Astrocyte (in vitro differentiated cells and primary cell): ENCODE measurements at regions not wholly inside any gene's neighbourhood (a gene's known extent, or its start where the extent isn't known, plus 50 kb on each side); places are given as distances from the start of the nearest gene placed in this dataset.

Experiments used
- EZH2 ChIP-seq: IDR thresholded peaks from 2 replicates; pipeline ENCODE4 v1.6.1; 2012; ENCODE audit warnings: mild to moderate bottlenecking, low read length, inconsistent platforms; ENCODE audit not compliant: insufficient read depth
- TF ChIP-seq, protein P1 (sequence below): IDR thresholded peaks from 2 replicates; pipeline ENCODE4 v1.5.1; 2011; ENCODE audit warnings: low read depth, mild to moderate bottlenecking, inconsistent platforms, low read length, moderate library complexity; ENCODE audit not compliant: insufficient read depth

DNA sequence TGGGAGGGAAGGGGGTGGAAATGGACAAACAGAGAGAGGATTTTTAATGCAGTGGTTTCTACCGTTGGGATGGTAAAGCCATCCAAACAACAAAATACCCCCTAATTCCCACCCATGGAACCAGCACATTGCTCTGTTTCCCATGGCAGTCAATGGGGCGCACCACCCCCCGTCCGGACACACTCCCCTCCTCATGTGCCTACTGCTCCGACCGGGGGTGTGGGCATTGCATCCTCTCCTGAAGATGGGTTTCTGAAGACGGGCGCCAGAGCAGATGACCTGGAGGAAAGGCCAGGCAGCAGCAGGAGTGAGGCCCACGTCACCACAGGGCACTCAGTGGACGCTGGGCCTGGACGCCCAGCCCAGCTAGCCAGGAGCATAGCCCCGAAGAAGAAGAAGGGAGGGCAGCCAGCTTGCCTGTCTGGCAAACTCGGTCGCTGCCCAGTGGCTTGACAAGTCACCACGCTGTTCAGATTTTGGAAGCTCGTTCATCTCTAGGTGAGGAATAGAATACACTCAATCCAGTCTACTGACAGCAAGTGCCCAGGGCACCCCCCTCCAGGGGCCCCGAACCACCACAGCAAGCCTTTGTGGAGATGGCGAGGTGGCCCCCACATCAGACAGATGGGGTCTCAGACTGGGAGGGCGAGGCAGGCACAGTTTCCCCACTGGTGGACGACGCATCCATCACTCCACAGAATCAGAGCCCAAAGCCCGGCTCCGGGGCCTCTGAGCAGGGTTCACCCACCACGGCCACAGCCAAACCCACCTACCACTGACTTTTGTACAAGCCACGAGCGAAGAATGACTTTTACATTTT lies 296.2 kb upstream of the SALL3 start:
- TF ChIP-seq, protein P1, sequence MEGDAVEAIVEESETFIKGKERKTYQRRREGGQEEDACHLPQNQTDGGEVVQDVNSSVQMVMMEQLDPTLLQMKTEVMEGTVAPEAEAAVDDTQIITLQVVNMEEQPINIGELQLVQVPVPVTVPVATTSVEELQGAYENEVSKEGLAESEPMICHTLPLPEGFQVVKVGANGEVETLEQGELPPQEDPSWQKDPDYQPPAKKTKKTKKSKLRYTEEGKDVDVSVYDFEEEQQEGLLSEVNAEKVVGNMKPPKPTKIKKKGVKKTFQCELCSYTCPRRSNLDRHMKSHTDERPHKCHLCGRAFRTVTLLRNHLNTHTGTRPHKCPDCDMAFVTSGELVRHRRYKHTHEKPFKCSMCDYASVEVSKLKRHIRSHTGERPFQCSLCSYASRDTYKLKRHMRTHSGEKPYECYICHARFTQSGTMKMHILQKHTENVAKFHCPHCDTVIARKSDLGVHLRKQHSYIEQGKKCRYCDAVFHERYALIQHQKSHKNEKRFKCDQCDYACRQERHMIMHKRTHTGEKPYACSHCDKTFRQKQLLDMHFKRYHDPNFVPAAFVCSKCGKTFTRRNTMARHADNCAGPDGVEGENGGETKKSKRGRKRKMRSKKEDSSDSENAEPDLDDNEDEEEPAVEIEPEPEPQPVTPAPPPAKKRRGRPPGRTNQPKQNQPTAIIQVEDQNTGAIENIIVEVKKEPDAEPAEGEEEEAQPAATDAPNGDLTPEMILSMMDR, result no peak
- no peak for TF ChIP-seq EZH2
